ENCODE measurements at regions not wholly inside any gene's neighbourhood (a gene's known extent, or its start where the extent isn't known, plus 50 kb on each side); places are given as distances from the start of the nearest gene placed in this dataset.

DNA sequence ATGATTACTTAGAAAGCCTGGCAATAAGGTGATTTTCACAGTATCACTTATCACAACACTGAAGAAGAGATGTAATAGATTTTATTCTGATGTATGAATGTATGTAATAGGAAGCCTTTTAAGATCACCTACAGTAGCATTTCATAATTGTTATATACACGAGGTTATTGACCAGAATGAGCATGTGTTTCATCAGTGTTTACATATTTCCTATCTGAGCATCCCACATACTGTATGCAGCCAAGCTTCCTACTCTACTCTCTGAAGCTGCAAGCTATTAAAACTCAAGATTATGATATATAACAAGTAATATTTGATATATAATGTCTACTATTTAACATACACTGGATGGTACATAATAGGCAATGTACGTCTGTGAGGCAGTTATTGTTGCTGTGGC lies 190.9 kb upstream of the S100G start:
- intact Hi-C loops (cut with DNase I), result no loop called here
- no peak for ATAC-seq
- Histone ChIP-seq H3K36me3 (no peaks in the 10 kb centered on the region), H3K4me1 (no peaks in the 10 kb centered on the region), H3K27me3 (no peaks in the 10 kb centered on the region), H3K4me3 (no peak overlapping the region), H3K27ac (no peak overlapping the region), H3K9me3 (no peaks in the 10 kb centered on the region)
- TF ChIP-seq, protein P1, sequence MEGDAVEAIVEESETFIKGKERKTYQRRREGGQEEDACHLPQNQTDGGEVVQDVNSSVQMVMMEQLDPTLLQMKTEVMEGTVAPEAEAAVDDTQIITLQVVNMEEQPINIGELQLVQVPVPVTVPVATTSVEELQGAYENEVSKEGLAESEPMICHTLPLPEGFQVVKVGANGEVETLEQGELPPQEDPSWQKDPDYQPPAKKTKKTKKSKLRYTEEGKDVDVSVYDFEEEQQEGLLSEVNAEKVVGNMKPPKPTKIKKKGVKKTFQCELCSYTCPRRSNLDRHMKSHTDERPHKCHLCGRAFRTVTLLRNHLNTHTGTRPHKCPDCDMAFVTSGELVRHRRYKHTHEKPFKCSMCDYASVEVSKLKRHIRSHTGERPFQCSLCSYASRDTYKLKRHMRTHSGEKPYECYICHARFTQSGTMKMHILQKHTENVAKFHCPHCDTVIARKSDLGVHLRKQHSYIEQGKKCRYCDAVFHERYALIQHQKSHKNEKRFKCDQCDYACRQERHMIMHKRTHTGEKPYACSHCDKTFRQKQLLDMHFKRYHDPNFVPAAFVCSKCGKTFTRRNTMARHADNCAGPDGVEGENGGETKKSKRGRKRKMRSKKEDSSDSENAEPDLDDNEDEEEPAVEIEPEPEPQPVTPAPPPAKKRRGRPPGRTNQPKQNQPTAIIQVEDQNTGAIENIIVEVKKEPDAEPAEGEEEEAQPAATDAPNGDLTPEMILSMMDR (IDR thresholded peaks at IDR 0.05), result no peak
- DNase-seq, result no peak

DNA sequence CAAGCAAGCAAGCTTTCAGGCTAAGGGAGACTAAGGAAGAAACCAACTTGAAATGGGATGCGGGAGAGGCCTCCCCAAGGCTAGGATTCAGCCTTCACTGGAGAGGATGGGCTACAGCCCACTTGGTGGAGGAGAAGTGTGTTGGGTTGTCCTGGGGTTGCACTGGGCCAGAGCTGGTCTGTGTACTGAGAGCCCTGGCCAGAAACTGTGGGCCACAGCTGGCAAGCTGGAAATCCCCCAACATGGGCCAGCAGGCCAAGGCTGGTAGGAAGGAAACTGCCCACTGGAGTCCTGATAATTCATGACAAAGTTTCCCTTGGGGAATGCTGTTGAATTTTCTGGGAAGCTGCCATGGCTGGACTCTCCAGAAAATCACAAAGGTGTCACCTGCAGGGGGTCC lies 188.0 kb upstream of the S100G start:
- DNase-seq (no peak), ATAC-seq (no peak)
- intact Hi-C loops (cut with DNase I), result no loop called here
- no peaks in the 10 kb centered on the region for H3K27me3 ChIP-seq
- H3K36me3 ChIP-seq, result no peaks in the 10 kb centered on the region
- H3K4me3 ChIP-seq, result no peak overlapping the region
- H3K9me3 ChIP-seq, result no peaks in the 10 kb centered on the region
- no peaks in the 10 kb centered on the region for H3K4me1 ChIP-seq
- H3K27ac ChIP-seq, result no peak overlapping the region
- TF ChIP-seq, protein P1 (IDR thresholded peaks at IDR 0.05), result no peak

DNA sequence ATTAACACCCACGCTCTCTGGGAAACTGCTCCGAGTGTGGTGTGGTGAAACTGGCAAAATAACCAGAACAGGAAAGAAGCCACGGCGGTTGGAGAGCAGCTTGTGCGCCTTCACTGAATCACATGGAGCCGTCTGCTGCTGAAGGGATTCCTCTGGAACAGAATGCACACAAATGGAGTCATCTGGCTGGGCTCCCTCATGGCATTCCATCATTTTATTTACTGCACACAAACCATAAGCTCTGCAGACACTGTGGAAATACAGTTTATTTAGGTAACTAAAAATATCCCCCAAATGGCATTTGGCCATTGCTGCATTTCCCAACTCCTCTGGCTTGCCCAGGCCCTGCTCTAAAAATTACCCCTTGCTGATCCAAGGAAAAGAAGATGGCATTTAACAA lies 187.0 kb upstream of the S100G start:
- TF ChIP-seq, protein P1 (IDR thresholded peaks at IDR 0.05), result no peak
- intact Hi-C loops (cut with DNase I), result no loop called here
- H3K36me3 ChIP-seq, result no peaks in the 10 kb centered on the region
- no peaks in the 10 kb centered on the region for H3K27me3 ChIP-seq
- no peaks in the 10 kb centered on the region for H3K9me3 ChIP-seq
- H3K4me3 ChIP-seq, result no peak overlapping the region
- DNase-seq, result no peak
- no peak overlapping the region for H3K27ac ChIP-seq
- ATAC-seq, result no peak
- H3K4me1 ChIP-seq, result no peaks in the 10 kb centered on the region

DNA sequence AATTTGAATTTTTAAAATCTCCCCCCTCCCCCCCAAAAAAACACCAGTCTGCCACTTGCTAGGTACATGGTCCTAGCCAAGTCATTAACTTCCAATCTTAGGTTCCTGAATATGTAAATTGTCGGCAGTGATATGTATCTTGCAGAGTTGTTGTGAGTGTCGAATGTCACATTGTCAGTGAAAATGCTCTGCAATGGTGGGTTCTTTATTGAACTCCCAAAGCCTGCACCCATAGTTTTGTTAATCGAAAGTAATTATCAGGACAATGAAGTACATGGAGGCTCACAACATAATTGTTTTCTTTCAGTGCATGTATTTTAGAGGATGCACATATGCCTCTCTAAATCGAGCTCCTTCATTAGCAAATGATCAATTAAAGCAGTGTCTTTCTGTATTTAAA lies 185.6 kb upstream of the S100G start:
- TF ChIP-seq, protein P1 (IDR thresholded peaks at IDR 0.05), result no peak
- H3K9me3 ChIP-seq, result no peaks in the 10 kb centered on the region
- ATAC-seq (no peak), DNase-seq (no peak)
- no peak overlapping the region for H3K4me3 ChIP-seq
- no peak overlapping the region for H3K27ac ChIP-seq
- H3K36me3 ChIP-seq, result no peaks in the 10 kb centered on the region
- intact Hi-C loops (cut with DNase I), result no loop called here
- no peaks in the 10 kb centered on the region for H3K4me1 ChIP-seq
- no peaks in the 10 kb centered on the region for H3K27me3 ChIP-seq

DNA sequence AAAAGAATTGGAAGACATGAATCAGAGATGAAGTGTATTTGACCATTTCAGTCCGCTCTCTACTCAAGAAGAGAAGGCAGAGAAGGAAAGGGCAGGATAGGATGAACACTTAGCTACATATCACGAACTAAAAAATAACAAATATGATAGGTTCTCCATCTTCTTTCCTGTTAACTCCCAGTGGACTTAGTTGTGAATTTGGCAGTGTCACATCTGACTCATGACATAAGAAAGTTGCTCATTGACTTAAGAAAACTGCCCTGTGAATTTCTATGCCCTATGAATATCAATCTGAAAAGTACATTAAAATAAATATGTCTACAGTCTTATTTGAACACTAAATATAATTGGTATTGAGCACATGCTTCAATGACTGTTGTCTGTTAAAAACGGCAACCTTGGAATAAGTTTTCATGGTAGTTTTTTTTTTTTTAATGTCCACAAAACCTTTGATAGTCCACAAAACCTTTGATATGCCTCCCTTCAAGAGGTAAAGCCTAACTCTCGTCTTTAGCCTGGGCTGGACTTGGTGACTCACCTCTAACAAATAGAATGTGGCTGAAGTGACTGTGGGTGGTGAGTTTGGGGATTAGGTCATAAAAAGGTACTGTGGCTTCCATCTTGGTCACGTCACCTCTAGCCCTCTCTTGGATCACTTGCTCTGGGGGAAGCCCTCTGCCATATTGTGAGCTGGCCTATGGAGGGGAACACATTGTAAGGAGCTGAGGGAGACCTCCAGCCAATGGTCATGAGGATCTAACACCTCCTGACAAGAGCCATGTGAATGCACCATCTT lies 184.7 kb upstream of the S100G start:
- Histone ChIP-seq H3K27me3 (no peaks in the 10 kb centered on the region), H3K36me3 (no peaks in the 10 kb centered on the region), H3K27ac (no peak overlapping the region), H3K9me3 (no peaks in the 10 kb centered on the region), H3K4me3 (no peak overlapping the region), H3K4me1 (no peaks in the 10 kb centered on the region)
- DNase-seq, result no peak
- no peak for ATAC-seq
- intact Hi-C loops (cut with DNase I), result no loop called here
- TF ChIP-seq, protein P1 (IDR thresholded peaks at IDR 0.05), result no peak

Measured in upper lobe of right lung (tissue), 1 donor.